Lung (tissue), 11 donors: ENCODE measurements at regions not wholly inside any gene's neighbourhood (a gene's known extent, or its start where the extent isn't known, plus 50 kb on each side); places are given as distances from the start of the nearest gene placed in this dataset.
A peak's percentile ranks its signal among the peaks of the same experiment; 100 is the strongest.

Source experiments
- ATAC-seq: fragments of 200-7000 bp; cut with Tn5 transposase; one replicate; pipeline ENCODE4 v1.9.1; 2020; ENCODE audit warnings: moderate number of reproducible peaks; ENCODE audit not compliant: insufficient read depth, low FRiP score
- DNase-seq, 3 donors: peaks; one replicate each; pipeline ENCODE4 v3.0.0-alpha.2; 2013 to 2017
- H3K27ac ChIP-seq, 2 donors: one replicate each; pipeline ENCODE4 v1.5.1; 2013; ENCODE audit warnings: mild to moderate bottlenecking in 2 of 2, moderate library complexity in 2 of 2, control low read depth in 1 of 2, inconsistent platforms in 1 of 2, low read depth in 1 of 2, low read length in 1 of 2
- H3K27me3 ChIP-seq, 3 donors: one replicate each; pipeline ENCODE4 v1.5.1; 2013; ENCODE audit warnings: low read length in 2 of 3; ENCODE audit not compliant: control insufficient read depth in 3 of 3, insufficient read depth in 3 of 3
- H3K36me3 ChIP-seq, 4 donors: one replicate each; pipeline ENCODE4 v1.5.1; 2013; ENCODE audit warnings: low read length in 4 of 4, mild to moderate bottlenecking in 1 of 4, moderate library complexity in 1 of 4; ENCODE audit not compliant: control insufficient read depth in 4 of 4, insufficient read depth in 4 of 4
- H3K4me1 ChIP-seq, 5 donors: one replicate each; pipeline ENCODE4 v1.5.1; 2013; ENCODE audit warnings: low read length in 5 of 5, mild to moderate bottlenecking in 2 of 5, moderate library complexity in 1 of 5; ENCODE audit not compliant: control insufficient read depth in 5 of 5, insufficient read depth in 5 of 5
- H3K4me3 ChIP-seq: one replicate; pipeline ENCODE4 v1.5.1; 2013; ENCODE audit warnings: mild to moderate bottlenecking, control low read depth, moderate library complexity
- H3K9ac ChIP-seq, 2 donors: one replicate each; pipeline ENCODE4 v1.5.1; 2013; ENCODE audit warnings: low read length in 2 of 2, control low read depth in 1 of 2; ENCODE audit not compliant: insufficient read depth in 1 of 2
- H3K9me3 ChIP-seq, 4 donors: one replicate each; pipeline ENCODE4 v1.5.1; 2013; ENCODE audit warnings: low read length in 3 of 4, mild to moderate bottlenecking in 1 of 4, moderate library complexity in 1 of 4; ENCODE audit not compliant: control insufficient read depth in 4 of 4, insufficient read depth in 3 of 4
- CTCF ChIP-seq: IDR thresholded peaks from 2 replicates; pipeline ENCODE4 v1.5.1; 2012; ENCODE audit warnings: mild to moderate bottlenecking; ENCODE audit errors: control extremely low read depth, extremely low read depth
- WGBS, 2 donors: extraction: QIAGEN DNeasy Blood & Tissue Kit; methylation state at CpG; one replicate each; pipeline ENCODE4 v1.1.7; 2013; 5-methylcytosine and 5-hydroxymethylcytosine counted together
- donor health status: control.
- donor health status: control.
- donor health status: Bipolar disorder and iron deficiency.
- donor health status: healthy.
- donor health status: DM: yes; HTN: yes; CAD: no.

GRCh38 chrX:15142084-15142715 is 127.7 kb downstream of the ASB9 start:
- TF ChIP-seq CTCF, result no peak
- Histone ChIP-seq H3K27ac (no peak overlapping the region), H3K4me3 (no peak overlapping the region), H3K4me1 (no peaks in the 10 kb centered on the region), H3K9ac (no peak overlapping the region), H3K9me3 (peaks cover 0 to 3% (median 0%) of the 10 kb centered on the region in 4 donors), H3K36me3 (no peaks in the 10 kb centered on the region), H3K27me3 (peaks cover 0 to 47% (median 24%) of the 10 kb centered on the region in 3 donors)
- peak in 1 of 3 donors; percentile 2 for DNase-seq
- WGBS, 2 donors, result 66 to 70% methylated on average over 8 of the region's 8 CpGs
- peak; percentile 13 for ATAC-seq

GRCh38 chrX:15136795-15137194 is 133.1 kb downstream of the ASB9 start:
- 35 to 50% methylated on average over 1 of the region's 1 CpG for whole genome bisulfite sequencing, 2 donors
- DNase-seq, result no peak
- TF ChIP-seq CTCF, result no peak

GRCh38 chrX:15129412-15129811 is 140.5 kb downstream of the ASB9 start:
- Histone ChIP-seq H3K27ac (no peak overlapping the region), H3K4me3 (no peak overlapping the region)
- no peak for TF ChIP-seq CTCF

More at GRCh38 chrX:15136795-15137194, 133.1 kb downstream of the ASB9 start:
- Histone ChIP-seq H3K4me1 (no peaks in the 10 kb centered on the region), H3K27ac (no peak overlapping the region), H3K4me3 (no peak overlapping the region), H3K9me3 (peaks cover 0 to 3% (median 0%) of the 10 kb centered on the region in 4 donors), H3K27me3 (peaks cover 0 to 33% (median 12%) of the 10 kb centered on the region in 3 donors), H3K9ac (no peak overlapping the region), H3K36me3 (no peaks in the 10 kb centered on the region)
- ATAC-seq, result no peak

GRCh38 chrX:15128861-15129260 is 141.0 kb downstream of the ASB9 start:
- ATAC-seq (no peak), DNase-seq (no peak)
- Histone ChIP-seq H3K4me3 (no peak overlapping the region), H3K36me3 (no peaks in the 10 kb centered on the region), H3K27ac (no peak overlapping the region), H3K4me1 (no peaks in the 10 kb centered on the region), H3K9ac (no peak overlapping the region), H3K9me3 (no peaks in the 10 kb centered on the region), H3K27me3 (peaks cover 3 to 28% (median 21%) of the 10 kb centered on the region in 3 donors)
- TF ChIP-seq CTCF, result no peak

More at GRCh38 chrX:15129412-15129811, 140.5 kb downstream of the ASB9 start:
- no peak overlapping the region for H3K9ac ChIP-seq
- ATAC-seq (no peak), DNase-seq (no peak)
- H3K9me3 ChIP-seq, result no peaks in the 10 kb centered on the region
- no peaks in the 10 kb centered on the region for H3K36me3 ChIP-seq
- H3K27me3 ChIP-seq, result peaks cover 3 to 32% (median 21%) of the 10 kb centered on the region in 3 donors
- H3K4me1 ChIP-seq, result no peaks in the 10 kb centered on the region
